ENCODE measurements at regions not wholly inside any gene's neighbourhood (a gene's known extent, or its start where the extent isn't known, plus 50 kb on each side); places are given as distances from the start of the nearest gene placed in this dataset.

DNA sequence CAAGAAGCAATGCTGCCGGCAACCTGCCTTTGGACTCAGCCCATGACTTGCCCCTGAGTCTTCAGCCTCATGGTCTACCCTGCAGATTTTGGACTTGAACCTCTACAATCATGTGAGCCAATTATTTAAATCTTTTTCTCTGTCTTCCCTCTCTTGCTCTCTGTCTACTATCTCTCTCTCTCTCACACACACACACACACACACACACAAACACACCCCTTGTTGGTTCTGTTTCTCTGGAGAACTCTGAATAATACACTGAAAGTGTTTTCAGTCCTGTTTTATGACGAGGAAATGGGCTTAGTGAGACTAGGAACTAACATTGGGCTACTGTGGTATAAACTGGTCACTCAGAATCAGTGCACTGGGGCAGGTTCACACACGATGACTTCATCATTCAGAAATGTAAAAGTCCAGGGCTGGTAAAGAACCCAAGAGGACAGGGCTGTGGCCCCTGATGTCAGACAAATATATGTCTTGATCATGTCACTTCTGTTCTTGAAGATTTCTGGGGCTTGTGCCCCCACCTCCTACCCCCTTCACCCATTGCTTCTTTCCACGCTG is 266.1 kb upstream of the SIX2 start:
- no peak for TF ChIP-seq CTCF (IDR thresholded peaks at IDR 0.05; ENCODE audit: low read length)
- TF ChIP-seq EZH2phosphoT487 (IDR thresholded peaks at IDR 0.05; ENCODE audit: low read length): no peak
